ENCODE measurements at regions not wholly inside any gene's neighbourhood (a gene's known extent, or its start where the extent isn't known, plus 50 kb on each side); places are given as distances from the start of the nearest gene placed in this dataset.
"Not testable (repeated sequence)": the region's sequence is repeated elsewhere in the genome, so short reads cannot be mapped to it uniquely, and the experiment has no call there.

- no peak for TF ChIP-seq CTCF (IDR thresholded peaks at IDR 0.05; ENCODE audit: insufficient read depth, low read depth, low read length, missing control alignments)
- H3K4me3 ChIP-seq (ENCODE audit: low read depth, low read length), result no peak overlapping the region
- DNase-seq (ENCODE audit: low read depth), result no peak
Observed at GRCh38 chr15:38992506-38992905, 427.9 kb upstream of the RASGRP1 start.

GRCh38 chr15:38992930-38993329, 428.3 kb upstream of the RASGRP1 start:
- DNase-seq (ENCODE audit: low read depth), result no peak
- H3K4me3 ChIP-seq (ENCODE audit: low read depth, low read length), result no peak overlapping the region
- TF ChIP-seq CTCF (IDR thresholded peaks at IDR 0.05; ENCODE audit: insufficient read depth, low read depth, low read length, missing control alignments), result no peak

- H3K4me3 ChIP-seq (ENCODE audit: low read depth, low read length), result no peak overlapping the region
- TF ChIP-seq CTCF (IDR thresholded peaks at IDR 0.05; ENCODE audit: insufficient read depth, low read depth, low read length, missing control alignments), result no peak
- no peak for DNase-seq (ENCODE audit: low read depth)
Observed at GRCh38 chr15:38994310-38994709, 429.7 kb upstream of the RASGRP1 start.

GRCh38 chr15:38996111-38996631, 431.6 kb upstream of the RASGRP1 start:
- H3K4me3 ChIP-seq (ENCODE audit: low read depth, low read length), result no peak overlapping the region
- DNase-seq (ENCODE audit: low read depth), result no peak
- TF ChIP-seq CTCF (IDR thresholded peaks at IDR 0.05; ENCODE audit: insufficient read depth, low read depth, low read length, missing control alignments), result no peak

- no peak overlapping the region for H3K4me3 ChIP-seq (ENCODE audit: low read depth, low read length)
- no peak for TF ChIP-seq CTCF (IDR thresholded peaks at IDR 0.05; ENCODE audit: insufficient read depth, low read depth, low read length, missing control alignments)
- DNase-seq (ENCODE audit: low read depth), result no peak
Observed at GRCh38 chr15:38997841-38998240, 433.2 kb upstream of the RASGRP1 start.

GRCh38 chr15:39000008-39000734, 435.6 kb upstream of the RASGRP1 start:
- no peak for DNase-seq (ENCODE audit: low read depth)
- no peak overlapping the region for H3K4me3 ChIP-seq (ENCODE audit: low read depth, low read length)
- TF ChIP-seq CTCF (IDR thresholded peaks at IDR 0.05; ENCODE audit: insufficient read depth, low read depth, low read length, missing control alignments), result no peak

- DNase-seq (ENCODE audit: low read depth), result no peak
- no peak for TF ChIP-seq CTCF (IDR thresholded peaks at IDR 0.05; ENCODE audit: insufficient read depth, low read depth, low read length, missing control alignments)
- no peak overlapping the region for H3K4me3 ChIP-seq (ENCODE audit: low read depth, low read length)
Observed at GRCh38 chr15:39009740-39010139, 445.1 kb upstream of the RASGRP1 start.

- not testable (repeated sequence) for H3K4me3 ChIP-seq (ENCODE audit: low read depth, low read length); DNase-seq (ENCODE audit: low read depth)
Observed at GRCh38 chr15:39011066-39011465, 446.5 kb upstream of the RASGRP1 start.

Measured in GM12865 (cell line).